ENCODE measurements at regions not wholly inside any gene's neighbourhood (a gene's known extent, or its start where the extent isn't known, plus 50 kb on each side); places are given as distances from the start of the nearest gene placed in this dataset.

- DNase-seq, result no peak
These were observed 420.9 kb downstream of the IRX2 start for GRCh38 chr5:2330325-2331130.

DNA sequence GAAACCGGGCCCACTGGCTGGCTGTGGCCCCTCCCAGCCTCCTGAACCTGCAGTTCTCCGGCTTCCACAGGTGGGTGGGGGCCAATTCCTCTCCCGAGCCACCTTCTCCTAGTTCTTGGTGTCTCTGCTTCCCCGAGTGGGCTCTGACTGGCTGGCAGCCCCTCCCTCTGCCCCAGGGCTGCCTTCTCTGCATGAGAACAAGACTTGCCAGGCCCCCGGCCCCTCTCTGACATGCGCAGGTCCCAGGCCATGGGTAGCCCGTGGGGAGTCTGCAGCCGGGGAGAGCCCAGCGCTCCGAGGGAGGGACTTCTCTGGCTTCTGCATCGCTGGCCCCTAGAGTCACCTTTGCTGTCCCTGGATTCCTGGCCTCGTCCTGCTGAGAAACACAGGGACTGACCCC is 421.7 kb downstream of the IRX2 start:
- no peak for DNase-seq

- DNase-seq, result no peak
These were observed 424.9 kb downstream of the IRX2 start for GRCh38 chr5:2326601-2327000.

DNA sequence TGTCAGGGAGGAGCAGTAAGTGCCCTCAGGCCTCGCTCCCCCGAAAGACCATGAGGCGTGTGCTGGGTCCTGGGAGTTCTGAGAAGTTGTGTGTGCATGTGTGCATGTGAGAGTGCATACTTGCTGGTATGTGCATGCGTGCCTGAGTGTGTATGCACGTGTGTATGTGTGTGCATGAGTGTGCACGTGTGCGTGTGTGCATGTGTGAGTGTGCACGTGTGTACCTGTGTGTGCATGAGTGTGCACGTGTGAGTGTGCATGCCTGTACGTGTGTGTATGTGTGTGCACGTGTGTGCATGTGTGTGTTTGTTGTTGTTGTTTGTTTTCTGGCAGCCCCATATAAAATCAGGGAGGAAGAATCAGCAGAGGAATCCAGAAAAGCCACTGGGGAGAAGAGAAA is 426.7 kb downstream of the IRX2 start:
- DNase-seq, result no peak

GRCh38 chr5:2320611-2321010 is 430.9 kb downstream of the IRX2 start:
- no peak for DNase-seq

GRCh38 chr5:2317540-2317939 is 433.9 kb downstream of the IRX2 start:
- no peak for DNase-seq

DNA sequence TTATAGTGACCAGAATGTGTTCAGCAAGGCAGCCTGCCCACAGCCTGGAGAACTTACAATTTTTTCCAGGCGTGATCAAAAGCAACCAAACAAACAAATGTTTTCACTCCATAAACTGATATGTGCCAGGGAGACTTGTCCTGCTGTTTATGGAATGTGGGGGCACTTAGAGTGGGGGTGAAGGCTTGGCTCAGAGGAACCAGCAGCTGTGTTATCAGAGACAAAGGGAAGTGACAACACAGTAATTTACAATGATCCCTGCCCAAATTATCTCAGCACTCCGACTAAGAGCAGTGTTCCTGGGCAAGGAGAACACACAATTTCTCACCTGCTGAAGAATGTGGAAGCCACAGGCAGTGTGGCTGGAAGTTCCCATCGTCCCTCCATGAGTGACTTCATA is 429.1 kb upstream of the IRX4 start:
- no peak for DNase-seq

DNA sequence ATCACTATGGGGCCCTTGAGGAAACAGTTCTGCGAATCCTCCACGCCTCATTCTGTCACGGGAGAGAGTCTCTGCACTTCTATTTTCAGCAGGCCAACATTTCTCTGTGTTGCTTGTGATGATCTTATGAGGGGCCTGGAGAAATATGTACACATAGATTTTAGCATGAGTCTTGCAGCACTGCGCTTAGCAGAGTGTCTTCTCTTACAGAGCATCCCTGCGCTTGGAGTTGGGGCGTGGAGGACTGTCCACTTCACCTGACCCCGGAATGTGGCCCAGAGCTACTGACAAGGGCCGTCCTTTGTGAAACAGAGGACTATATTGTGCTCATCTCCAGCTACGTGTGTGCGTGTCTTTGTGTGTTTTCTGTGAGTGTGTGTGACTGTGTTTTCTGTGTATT is 428.2 kb upstream of the IRX4 start:
- no peak for DNase-seq

DNA sequence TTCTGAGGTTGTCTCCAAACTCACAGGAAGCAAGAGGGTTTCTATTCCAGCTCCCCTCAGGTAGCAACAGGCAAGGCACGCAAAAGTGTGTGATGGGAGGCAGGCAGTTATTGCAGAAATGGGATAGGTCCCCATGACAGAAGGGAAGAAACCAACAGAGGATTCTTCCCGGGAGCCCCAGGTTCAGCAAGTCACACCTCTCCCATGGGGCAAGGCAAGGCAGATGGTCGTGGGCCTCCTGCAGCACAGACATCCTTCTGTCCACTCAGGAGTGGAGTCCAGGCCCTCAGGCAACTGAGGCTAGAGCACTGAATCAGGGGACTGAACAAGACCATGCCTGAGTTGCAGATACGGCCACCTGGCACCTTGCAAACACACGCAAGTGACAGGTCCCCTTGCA is 424.9 kb upstream of the IRX4 start:
- DNase-seq, result no peak

GRCh38 chr5:2306711-2307110 is 424.0 kb upstream of the IRX4 start:
- no peak for DNase-seq

- DNase-seq, result no peak
These were observed 420.8 kb upstream of the IRX4 start for GRCh38 chr5:2303431-2304100.

DNA sequence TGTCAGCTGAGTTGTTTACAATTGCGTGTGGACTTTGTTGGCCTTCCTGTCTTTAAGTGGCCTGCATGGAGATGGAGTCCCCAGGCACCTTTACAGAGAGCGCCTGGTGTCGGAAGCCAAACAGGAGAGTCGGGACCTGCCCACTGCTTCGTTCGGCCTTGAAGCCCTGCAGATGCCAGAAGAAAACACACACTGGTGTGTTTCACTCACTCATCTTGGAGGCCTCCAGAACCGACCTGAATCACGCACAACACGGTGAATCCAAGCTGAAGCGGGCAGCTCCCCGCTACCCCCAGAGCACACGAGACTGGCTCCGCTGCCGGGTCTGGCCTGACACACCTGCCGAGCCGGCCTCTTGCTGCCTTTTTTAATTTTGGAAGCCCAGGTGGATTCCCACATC is 419.4 kb upstream of the IRX4 start:
- DNase-seq, result no peak

GRCh38 chr5:2300861-2301574 is 418.3 kb upstream of the IRX4 start:
- no peak for DNase-seq

DNA sequence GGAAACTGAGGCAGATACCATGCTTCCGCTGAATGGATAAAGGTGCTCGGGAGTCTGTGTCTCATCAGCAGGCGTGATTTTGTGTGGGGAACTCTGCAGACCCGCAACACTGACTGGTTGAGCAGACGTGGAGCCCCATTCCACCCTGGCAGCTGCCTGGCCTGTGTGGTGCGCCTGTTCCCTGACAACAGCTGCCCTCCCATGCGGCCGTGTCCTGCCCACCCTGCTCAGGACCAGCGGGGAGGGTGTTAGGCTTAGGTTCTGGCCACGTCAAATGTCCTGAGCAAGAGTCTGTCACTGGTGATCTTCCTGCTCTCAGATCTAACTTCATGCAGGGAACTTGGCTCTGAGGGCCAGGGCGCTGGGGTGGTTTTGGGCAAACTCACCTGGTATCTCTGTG is 417.7 kb upstream of the IRX4 start:
- no peak for DNase-seq

- DNase-seq, result no peak
These were observed 416.9 kb upstream of the IRX4 start for GRCh38 chr5:2299388-2300220.

GRCh38 chr5:2298781-2299180 is 416.1 kb upstream of the IRX4 start:
- DNase-seq, result no peak

DNA sequence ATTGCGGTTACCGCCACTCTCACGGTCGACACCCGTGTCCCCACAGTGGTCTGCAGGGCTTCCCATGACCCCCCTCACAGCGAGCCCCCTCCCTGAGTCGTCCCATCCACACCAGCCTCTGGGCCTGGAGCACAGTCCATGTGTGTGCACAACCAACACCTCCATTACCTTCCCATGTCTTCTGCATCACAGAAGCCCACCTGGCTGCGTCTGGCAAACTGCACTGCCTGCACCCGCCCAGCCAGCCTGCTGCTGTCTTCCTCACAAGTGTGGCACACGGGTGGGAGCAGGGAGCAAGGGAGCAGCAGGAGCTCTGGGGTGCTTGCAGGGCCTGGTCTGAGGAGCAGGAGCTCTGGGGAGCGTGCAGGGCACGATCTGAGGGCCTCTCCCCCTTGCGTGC is 415.3 kb upstream of the IRX4 start:
- no peak for DNase-seq

GRCh38 chr5:2295476-2295875 is 412.8 kb upstream of the IRX4 start:
- DNase-seq, result no peak

- DNase-seq, result no peak
These were observed 411.2 kb upstream of the IRX4 start for GRCh38 chr5:2293906-2294305.

- no peak for DNase-seq
These were observed 408.6 kb upstream of the IRX4 start for GRCh38 chr5:2291146-2291840.

- DNase-seq, result no peak
These were observed 406.7 kb upstream of the IRX4 start for GRCh38 chr5:2289380-2289779.

DNA sequence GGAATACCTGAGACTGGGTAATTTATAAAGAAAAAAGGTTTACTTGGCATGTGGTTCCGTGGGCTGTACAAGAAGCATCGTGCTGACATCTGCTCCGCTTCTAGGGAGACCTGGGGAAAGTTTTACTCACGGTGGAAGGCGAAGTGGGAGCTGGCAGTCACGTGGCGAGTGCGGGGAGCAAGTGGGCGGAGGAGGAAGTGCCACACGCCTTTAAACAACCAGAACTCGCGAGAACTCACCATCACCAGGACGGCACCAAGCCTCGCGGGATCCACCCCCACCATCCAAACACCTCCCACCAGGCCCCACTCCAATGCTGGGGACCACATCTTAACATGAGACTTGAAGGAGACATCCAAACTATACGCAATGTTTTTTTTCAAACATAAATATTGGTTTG is 406.2 kb upstream of the IRX4 start:
- no peak for DNase-seq
